ENCODE measurements at regions not wholly inside any gene's neighbourhood (a gene's known extent, or its start where the extent isn't known, plus 50 kb on each side); places are given as distances from the start of the nearest gene placed in this dataset.

- WGBS (ENCODE audit: low lambda C conversion rate): 0% methylated on average over 1 of the region's 2 CpGs
- no peak overlapping the region for H3K27ac ChIP-seq (ENCODE audit: extremely low read length, insufficient read depth, low read length)
- no peaks in the 10 kb centered on the region for H3K9me3 ChIP-seq (ENCODE audit: low read length)
- intact Hi-C loops (cut with micrococcal nuclease; ENCODE audit: unreplicated experiment): no loop called here
- H3K4me1 ChIP-seq (ENCODE audit: insufficient read depth, low read length): no peaks in the 10 kb centered on the region
- H4K20me1 ChIP-seq (ENCODE audit: insufficient read depth, low read length): no peaks in the 10 kb centered on the region
- no peak overlapping the region for H3K9ac ChIP-seq (ENCODE audit: insufficient read depth, low read depth, low read length)
- POLR2A ChIA-PET: no interaction called here
- ATAC-seq: no peak
- no peak for FAIRE-seq
- no peak for TF ChIP-seq KDM5A (IDR thresholded peaks at IDR 0.05; ENCODE audit: borderline replicate concordance, low read length)
- no peak for TF ChIP-seq ZFY (CRISPR knock-in tag; IDR thresholded peaks at IDR 0.05)
- no peak for TF ChIP-seq ZNF7 (CRISPR knock-in tag; IDR thresholded peaks at IDR 0.05)
- no peak for TF ChIP-seq ZNF639 (CRISPR knock-in tag; conservative IDR thresholded peaks at IDR 0.05)
- TF ChIP-seq ADNP (CRISPR knock-in tag; IDR thresholded peaks at IDR 0.05): no peak
- TF ChIP-seq DR1 (CRISPR knock-in tag; IDR thresholded peaks at IDR 0.05): no peak
- TF ChIP-seq DZIP1 (CRISPR knock-in tag; IDR thresholded peaks at IDR 0.05): no peak
- TF ChIP-seq ZFX (CRISPR knock-in tag; IDR thresholded peaks at IDR 0.05; ENCODE audit: low read depth): no peak
- TF ChIP-seq ZFP36L1 (CRISPR knock-in tag; IDR thresholded peaks at IDR 0.05): no peak
- TF ChIP-seq ZNF280D (CRISPR knock-in tag; IDR thresholded peaks at IDR 0.05): no peak
- no peak for DNase-seq (ENCODE audit: low spot score)
- BruUV-seq (replicated peaks): no TSS peak
- in situ Hi-C loops (cut with HindIII; ENCODE audit: extremely low pct_ligation_motif_present, low pct_unique_long_range_greater_than_20kb): no loop called here
- H3K4me3 ChIP-seq (replicated peaks in 1 of 3; ENCODE audit: insufficient read depth in 1 of 3, low read depth in 2 of 3, low read length in 3 of 3): no peak overlapping the region
- CTCF ChIA-PET (ENCODE audit: low intra/inter-chr PET ratio, low total read pairs): no interaction called here
- no peak overlapping the region for H2AFZ ChIP-seq (ENCODE audit: low read length)
- H3K27me3 ChIP-seq (ENCODE audit: control insufficient read depth in 1 of 2, insufficient read depth in 2 of 2, low read length in 2 of 2): no peaks in the 10 kb centered on the region
- H3K79me2 ChIP-seq (ENCODE audit: insufficient read depth, low read length): no peaks in the 10 kb centered on the region
- H3K36me3 ChIP-seq (replicated peaks in 1 of 2; ENCODE audit: control insufficient read depth in 1 of 2, insufficient read depth in 2 of 2, low read length in 2 of 2): no peaks in the 10 kb centered on the region
- no peak overlapping the region for H3K4me2 ChIP-seq (ENCODE audit: low read depth, low read length)
Measured at GRCh38 chrY:13872696-13873095, 113.6 kb downstream of the VCY start.
